Fibroblast of lung (primary cell): ENCODE measurements at regions not wholly inside any gene's neighbourhood (a gene's known extent, or its start where the extent isn't known, plus 50 kb on each side); places are given as distances from the start of the nearest gene placed in this dataset.

Experiments used
- DNase-seq, 2 donors: peaks; one replicate each; pipeline versions ENCODE4 v3.0.0 to v3.0.0-alpha.2; 2010; ENCODE audit warnings: low read depth in 2 of 2
- H2AFZ ChIP-seq: 2 replicates; pipeline ENCODE4 v1.5.1; 2012; ENCODE audit warnings: low read length, control low read depth, inconsistent platforms
- H3K27ac ChIP-seq: 2 replicates; pipeline ENCODE4 v1.5.1; 2011; ENCODE audit warnings: low read length, control low read depth; ENCODE audit not compliant: insufficient read depth
- H3K27me3 ChIP-seq: 2 replicates; pipeline ENCODE4 v1.5.1; 2011; ENCODE audit warnings: mild to moderate bottlenecking, low read length; ENCODE audit not compliant: control insufficient read depth, insufficient read depth
- H3K36me3 ChIP-seq: 2 replicates; pipeline ENCODE4 v1.5.1; 2011; ENCODE audit warnings: low read length; ENCODE audit not compliant: control insufficient read depth, insufficient read depth
- H3K4me1 ChIP-seq: 2 replicates; pipeline ENCODE4 v1.5.1; 2011; ENCODE audit warnings: low read length; ENCODE audit not compliant: control insufficient read depth, insufficient read depth; ENCODE audit errors: extremely low read depth
- H3K4me2 ChIP-seq: 2 replicates; pipeline ENCODE4 v1.5.1; 2011; ENCODE audit warnings: low read length, control low read depth; ENCODE audit not compliant: insufficient read depth; ENCODE audit errors: extremely low read depth
- H3K4me3 ChIP-seq, 4 experiments: fragments of 200-600 bp in 1 of 4; sonication (generic) in 1 of 4; replicated peaks in 1 of 4; 2 replicates each; pipeline ENCODE4 v1.5.1; 2011 to 2016; ENCODE audit warnings: low read length in 4 of 4, low read depth in 3 of 4, mild to moderate bottlenecking in 3 of 4, control low read depth in 2 of 4, inconsistent platforms in 1 of 4, mixed read lengths in 1 of 4; ENCODE audit not compliant: insufficient read depth in 1 of 4; ENCODE audit errors: control extremely low read depth in 1 of 4
- H3K79me2 ChIP-seq: 2 replicates; pipeline ENCODE4 v1.5.1; 2012; ENCODE audit warnings: mild to moderate bottlenecking, low read length, inconsistent platforms; ENCODE audit not compliant: control insufficient read depth, insufficient read depth
- H3K9ac ChIP-seq: 2 replicates; pipeline ENCODE4 v1.5.1; 2011; ENCODE audit warnings: mild to moderate bottlenecking, low read length, control low read depth; ENCODE audit not compliant: insufficient read depth
- H3K9me3 ChIP-seq: 2 replicates; pipeline ENCODE4 v1.5.1; 2012; ENCODE audit warnings: low read depth, low read length; ENCODE audit not compliant: control insufficient read depth, insufficient read depth
- H4K20me1 ChIP-seq: 2 replicates; pipeline ENCODE4 v1.5.1; 2011; ENCODE audit warnings: low read length; ENCODE audit not compliant: control insufficient read depth, insufficient read depth; ENCODE audit errors: extremely low read depth
- CTCF ChIP-seq, 2 donors: IDR thresholded peaks in 1 of 2; conservative IDR thresholded peaks in 1 of 2; 1 replicate in 1 of 2; 2 replicates in 1 of 2; pipeline ENCODE4 v1.5.1; 2011 to 2012; ENCODE audit warnings: low read length in 2 of 2, control low read depth in 1 of 2, inconsistent platforms in 1 of 2, low read depth in 1 of 2, mild to moderate bottlenecking in 1 of 2
- EZH2 ChIP-seq: IDR thresholded peaks from 2 replicates; pipeline ENCODE4 v1.5.1; 2012; ENCODE audit warnings: low read length, control low read depth, mild to moderate bottlenecking; ENCODE audit errors: missing control alignments

GRCh38 chr9:19976226-19976625, 187.4 kb upstream of the SLC24A2 start:
- Histone ChIP-seq H3K4me3 (no peak overlapping the region), H3K9me3 (no peaks in the 10 kb centered on the region), H3K27ac (no peak overlapping the region), H3K27me3 (no peaks in the 10 kb centered on the region), H3K4me1 (no peaks in the 10 kb centered on the region), H2AFZ (no peak overlapping the region), H3K4me2 (no peak overlapping the region), H3K79me2 (no peaks in the 10 kb centered on the region), H3K9ac (no peak overlapping the region), H3K36me3 (no peaks in the 10 kb centered on the region), H4K20me1 (no peaks in the 10 kb centered on the region)
- TF ChIP-seq CTCF (conservative IDR thresholded peaks at IDR 0.05 in 1 of 2, IDR thresholded peaks at IDR 0.05 in 1 of 2; ENCODE audit: low read depth in 1 of 2, low read length in 2 of 2) (no peak), EZH2 (no peak)
- DNase-seq = no peak

GRCh38 chr9:19975499-19975898, 186.7 kb upstream of the SLC24A2 start:
- TF ChIP-seq CTCF (conservative IDR thresholded peaks at IDR 0.05 in 1 of 2, IDR thresholded peaks at IDR 0.05 in 1 of 2; ENCODE audit: low read depth in 1 of 2, low read length in 2 of 2) = no peak
- no peaks in the 10 kb centered on the region for H3K9me3 ChIP-seq
- H3K4me2 ChIP-seq = no peak overlapping the region
- no peaks in the 10 kb centered on the region for H3K79me2 ChIP-seq
- no peak overlapping the region for H2AFZ ChIP-seq
- no peaks in the 10 kb centered on the region for H3K27me3 ChIP-seq
- H3K36me3 ChIP-seq = no peaks in the 10 kb centered on the region
- no peak overlapping the region for H3K9ac ChIP-seq
- no peak overlapping the region for H3K27ac ChIP-seq
- DNase-seq = no peak
- H4K20me1 ChIP-seq = no peaks in the 10 kb centered on the region
- H3K4me1 ChIP-seq = no peaks in the 10 kb centered on the region
- no peak overlapping the region for H3K4me3 ChIP-seq

GRCh38 chr9:19969721-19970120, 180.9 kb upstream of the SLC24A2 start:
- Histone ChIP-seq H3K4me2 (no peak overlapping the region), H3K4me3 (no peak overlapping the region)

More at GRCh38 chr9:19969721-19970120, 180.9 kb upstream of the SLC24A2 start:
- no peak overlapping the region for H3K27ac ChIP-seq
- H3K9me3 ChIP-seq = no peaks in the 10 kb centered on the region
- TF ChIP-seq CTCF (conservative IDR thresholded peaks at IDR 0.05 in 1 of 2, IDR thresholded peaks at IDR 0.05 in 1 of 2; ENCODE audit: low read depth in 1 of 2, low read length in 2 of 2) (no peak), EZH2 (no peak)
- H3K27me3 ChIP-seq = no peaks in the 10 kb centered on the region
- H3K4me1 ChIP-seq = peaks cover 2% of the 10 kb centered on the region
- peak in 1 of 2 donors; percentile 25 for DNase-seq
- no peaks in the 10 kb centered on the region for H4K20me1 ChIP-seq
- H2AFZ ChIP-seq = no peak overlapping the region
- no peaks in the 10 kb centered on the region for H3K79me2 ChIP-seq
- no peak overlapping the region for H3K9ac ChIP-seq
- no peaks in the 10 kb centered on the region for H3K36me3 ChIP-seq
